GM21786 (cell line): ENCODE measurements at regions not wholly inside any gene's neighbourhood (a gene's known extent, or its start where the extent isn't known, plus 50 kb on each side); places are given as distances from the start of the nearest gene placed in this dataset.

Experiments
- ATAC-seq: cut with Tn5 transposase; IDR thresholded peaks from one replicate; pipeline ENCODE4 v1.9.1; 2021; ENCODE audit not compliant: unreplicated experiment

GRCh38 chr10:120279196-120279595 is 177.8 kb upstream of the PLPP4 start:
- ATAC-seq, result no peak

- no peak for ATAC-seq
These were observed 174.6 kb upstream of the PLPP4 start for GRCh38 chr10:120282421-120282820.

DNA sequence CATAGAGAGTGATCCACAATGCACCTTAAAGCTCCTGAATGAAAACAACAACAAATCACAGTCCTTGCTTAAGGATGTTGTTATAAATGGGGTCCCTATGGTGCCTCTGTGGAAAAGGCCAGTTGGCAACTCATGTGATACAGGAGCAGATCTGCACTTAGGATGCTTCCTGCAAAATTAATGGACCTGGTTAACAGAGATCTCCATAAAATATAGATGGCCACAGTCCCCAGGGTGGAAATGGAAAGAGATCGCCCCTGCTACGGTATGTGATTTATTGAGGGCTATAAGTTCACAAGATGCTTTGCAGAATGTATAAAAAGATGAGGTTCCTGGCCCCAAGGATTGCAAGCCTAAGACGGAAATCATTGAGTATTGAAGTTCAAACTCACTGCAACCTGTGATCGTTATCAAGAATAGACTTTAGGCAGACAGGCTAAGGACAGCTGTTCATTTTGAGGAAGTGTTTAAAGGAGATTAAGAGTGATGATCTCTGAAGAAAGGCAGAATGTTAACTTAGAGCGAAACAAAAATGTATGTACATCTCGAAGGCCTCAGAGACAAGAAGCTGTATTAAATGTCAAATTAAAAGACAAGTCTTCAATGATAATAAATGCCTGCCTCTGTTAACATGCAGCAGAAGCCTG is 174.1 kb upstream of the PLPP4 start:
- no peak for ATAC-seq

DNA sequence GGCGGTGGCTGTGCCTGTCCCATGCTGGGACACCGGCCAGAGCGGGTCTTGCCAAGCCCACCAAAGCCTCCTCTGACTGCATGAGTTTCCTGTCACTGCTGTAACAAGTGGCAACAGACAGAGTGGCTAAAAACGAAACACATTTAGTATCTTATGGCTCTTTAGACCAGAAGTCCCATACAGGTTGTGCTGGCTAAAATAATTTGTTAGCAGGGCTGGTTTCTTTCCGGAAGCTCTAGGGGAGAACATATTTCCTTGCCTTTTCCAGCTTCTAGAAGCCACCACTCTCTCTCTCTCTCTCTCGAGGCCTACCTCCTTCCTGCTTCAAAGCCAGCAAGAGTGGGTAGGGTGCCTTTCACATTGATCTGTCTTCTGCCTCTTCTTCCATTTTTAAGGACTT is 171.6 kb upstream of the PLPP4 start:
- no peak for ATAC-seq

DNA sequence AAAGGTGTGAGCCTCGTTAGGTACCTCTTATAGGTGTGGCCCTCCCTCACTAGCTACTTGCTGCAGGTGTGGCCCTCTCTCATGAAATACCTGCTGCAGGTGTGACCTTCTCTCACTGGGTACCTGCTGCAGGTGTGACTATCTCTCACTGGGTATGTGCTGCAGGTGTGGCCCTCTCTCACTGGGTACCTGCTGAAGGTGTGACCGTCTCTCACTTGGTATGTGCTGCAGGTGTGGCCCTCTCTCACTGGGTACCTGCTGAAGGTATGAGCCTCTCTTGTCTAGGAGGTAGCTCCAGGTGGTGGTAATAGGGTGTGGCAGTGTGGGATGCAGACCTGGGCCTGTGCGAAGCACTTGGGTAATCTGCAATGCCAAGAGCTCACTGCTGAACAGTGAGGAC is 170.7 kb upstream of the PLPP4 start:
- no peak for ATAC-seq

- ATAC-seq, result no peak
These were observed 156.5 kb upstream of the PLPP4 start for GRCh38 chr10:120300513-120300912.

- ATAC-seq, result no peak
These were observed 148.4 kb upstream of the PLPP4 start for GRCh38 chr10:120308589-120308988.

DNA sequence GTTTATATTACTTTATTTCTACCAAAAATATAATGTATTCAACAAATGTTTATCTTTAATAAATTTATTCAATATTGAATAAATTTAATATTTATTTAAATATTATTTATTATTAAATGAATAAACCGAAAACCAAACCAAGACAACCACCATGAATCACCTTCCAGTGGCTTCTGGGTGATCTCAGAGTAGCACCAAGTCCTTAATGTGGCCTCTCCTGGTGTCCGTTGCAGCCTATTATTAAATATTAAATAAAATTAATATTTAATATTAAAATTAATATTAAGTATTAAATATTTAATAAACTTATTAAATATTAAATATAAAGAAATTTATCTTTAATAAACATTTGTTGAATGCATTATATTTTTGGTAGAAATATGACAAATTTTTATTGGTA is 143.3 kb upstream of the PLPP4 start:
- no peak for ATAC-seq

DNA sequence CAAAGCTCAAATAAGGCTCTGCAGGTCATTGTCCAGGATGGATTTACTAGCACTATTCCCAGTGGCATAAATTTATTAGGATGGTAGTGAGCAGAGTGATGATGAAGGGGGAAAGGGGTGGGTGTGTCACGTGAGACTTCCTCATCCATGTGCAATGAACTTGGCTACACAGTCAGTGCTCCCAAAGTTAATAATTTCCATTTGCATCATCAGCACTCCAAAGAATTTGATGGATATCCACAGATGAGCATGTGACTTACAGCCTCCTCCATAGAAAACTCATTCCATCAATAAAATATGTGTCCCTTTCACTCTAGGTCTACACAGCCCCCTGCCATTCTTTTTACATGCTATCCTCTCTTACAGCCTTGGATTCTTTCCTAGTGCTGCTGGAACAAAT is 142.6 kb upstream of the PLPP4 start:
- no peak for ATAC-seq

GRCh38 chr10:120318862-120319261 is 138.2 kb upstream of the PLPP4 start:
- no peak for ATAC-seq

- ATAC-seq, result no peak
These were observed 129.4 kb upstream of the PLPP4 start for GRCh38 chr10:120327675-120328074.

GRCh38 chr10:120328647-120329046 is 128.4 kb upstream of the PLPP4 start:
- ATAC-seq, result no peak

DNA sequence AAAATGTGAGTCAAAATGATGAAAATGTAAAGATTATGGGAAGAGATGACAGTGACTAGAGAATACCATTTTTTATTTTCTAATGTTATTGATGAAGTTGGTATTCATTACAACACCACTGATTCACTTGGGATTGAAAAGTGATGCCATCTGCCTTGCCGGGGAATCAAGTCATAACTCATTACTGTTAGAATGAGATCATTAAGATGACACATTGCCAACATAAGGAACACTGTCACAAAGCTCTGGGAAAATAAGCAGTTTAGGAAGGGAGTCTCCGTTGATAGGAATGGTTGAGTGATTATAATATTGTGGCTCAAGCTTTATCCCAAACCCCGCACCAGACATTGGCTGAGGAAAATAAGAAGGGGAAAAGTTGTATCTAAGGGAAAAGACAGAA is 121.5 kb upstream of the PLPP4 start:
- no peak for ATAC-seq

GRCh38 chr10:120336306-120336910 is 120.6 kb upstream of the PLPP4 start:
- ATAC-seq, result no peak

DNA sequence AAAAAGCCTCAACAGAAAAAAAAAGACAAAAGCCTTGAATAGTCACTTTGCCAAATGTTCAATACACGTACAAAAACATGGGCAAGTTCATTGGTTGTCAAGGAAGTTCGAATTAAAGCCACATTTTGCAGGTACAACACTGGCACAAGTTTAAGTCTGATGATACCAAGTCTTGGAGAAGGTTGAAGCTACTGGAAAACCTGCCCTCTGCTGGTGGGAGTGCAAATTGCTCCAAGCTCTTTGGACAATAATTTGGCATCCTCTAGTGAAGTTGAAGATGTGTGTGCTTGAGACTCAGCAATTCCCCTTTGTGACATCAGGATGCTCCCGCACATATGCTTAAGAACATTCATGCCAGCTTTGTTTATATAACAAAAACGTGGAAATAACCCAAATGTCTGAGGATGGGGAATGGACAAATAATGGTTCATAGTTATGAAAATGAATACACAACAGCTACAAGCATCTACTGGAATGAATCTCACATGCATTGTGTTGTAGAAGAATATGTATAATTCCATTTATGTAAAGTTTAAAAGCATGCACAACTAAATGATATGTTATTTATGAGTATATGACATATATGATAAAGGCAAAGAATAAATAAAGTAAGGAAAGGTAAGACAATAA is 120.0 kb upstream of the PLPP4 start:
- no peak for ATAC-seq

GRCh38 chr10:120342115-120342714 is 114.8 kb upstream of the PLPP4 start:
- no peak for ATAC-seq

- no peak for ATAC-seq
These were observed 111.8 kb upstream of the PLPP4 start for GRCh38 chr10:120345186-120345585.

DNA sequence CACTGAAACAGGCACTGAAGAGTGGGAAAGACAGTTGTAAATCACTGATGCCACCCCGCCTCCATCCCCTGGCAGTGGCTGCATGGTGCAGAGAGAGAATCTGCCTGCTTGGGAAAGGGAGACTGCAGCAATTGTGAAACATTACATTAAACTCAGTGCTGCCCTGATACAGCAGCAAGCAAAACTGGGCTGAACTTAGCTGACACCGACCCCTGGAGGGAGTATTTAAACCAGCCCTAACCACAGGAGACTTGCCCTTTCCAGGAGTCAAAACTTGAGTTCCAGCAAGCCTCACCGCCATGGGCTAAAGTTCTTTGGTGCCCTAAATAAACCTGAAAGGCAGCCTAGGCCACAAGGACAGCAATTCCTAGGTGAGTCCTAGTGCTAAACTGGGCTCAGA is 109.4 kb upstream of the PLPP4 start:
- no peak for ATAC-seq

- no peak for ATAC-seq
These were observed 108.0 kb upstream of the PLPP4 start for GRCh38 chr10:120349069-120349468.

DNA sequence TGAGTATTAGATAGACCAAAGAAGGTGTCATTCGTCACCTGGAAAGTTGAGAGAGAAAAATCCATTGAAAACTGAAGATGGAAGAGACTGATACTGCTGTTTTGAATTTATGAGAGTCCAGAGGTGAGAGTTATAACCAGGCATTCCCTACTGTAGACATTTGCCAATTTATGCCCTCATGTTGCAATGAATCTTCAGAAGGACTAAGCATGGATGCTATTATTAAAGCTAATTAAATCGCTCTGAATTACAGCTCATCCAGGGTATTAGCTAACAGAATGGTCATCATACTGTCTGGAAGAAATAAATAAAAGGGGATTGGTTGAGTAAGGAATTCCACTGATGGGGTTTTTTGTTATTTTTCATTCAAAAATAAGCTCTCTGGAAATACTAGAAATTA is 101.6 kb upstream of the PLPP4 start:
- ATAC-seq, result no peak

DNA sequence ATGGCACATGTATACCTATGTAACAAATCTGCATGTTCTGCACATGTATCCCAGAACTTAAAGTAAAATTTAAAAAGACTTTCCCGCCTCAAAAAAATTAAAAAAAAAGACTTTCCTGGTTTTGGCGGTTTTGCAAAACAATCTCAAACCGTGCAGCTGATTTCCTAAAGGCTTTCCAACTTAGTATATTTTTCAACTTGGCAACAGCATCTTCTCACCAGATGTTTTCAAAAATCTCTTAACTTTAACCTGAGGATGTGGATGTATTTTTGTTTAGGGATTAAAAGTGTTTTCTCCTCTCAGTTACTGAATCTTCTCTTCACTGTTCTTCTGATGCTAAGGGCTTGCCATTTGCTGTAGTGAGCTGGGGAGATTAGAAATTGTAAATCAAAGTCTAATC is 96.5 kb upstream of the PLPP4 start:
- ATAC-seq, result no peak

DNA sequence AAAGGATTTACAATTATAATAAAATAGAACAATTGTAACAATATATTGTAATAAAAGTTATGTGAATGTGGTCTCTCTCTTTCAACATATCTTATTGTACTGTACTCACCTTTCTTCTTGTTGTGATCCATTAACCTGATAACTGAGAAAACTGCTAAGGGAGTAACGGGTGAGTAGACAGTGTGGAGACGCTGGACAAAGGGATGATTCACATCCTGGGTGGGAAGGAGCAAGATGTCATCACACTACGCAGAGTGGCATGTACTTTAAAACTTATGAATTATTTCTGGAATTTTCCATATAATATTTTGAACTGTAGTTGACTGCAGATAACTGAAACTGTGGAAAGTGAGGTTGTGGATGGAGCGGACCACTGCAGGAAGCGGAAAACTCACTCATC is 91.2 kb upstream of the PLPP4 start:
- ATAC-seq, result no peak
